NCI-H2029 treated with DMSO at 0.1 percent for 48 hours (cell line): ENCODE measurements at regions not wholly inside any gene's neighbourhood (a gene's known extent, or its start where the extent isn't known, plus 50 kb on each side); places are given as distances from the start of the nearest gene placed in this dataset.

ENCODE experiments used
- DNase-seq: peaks from one replicate; lab custom pipeline; 2025; lab: John Stamatoyannopoulos, UW

DNA sequence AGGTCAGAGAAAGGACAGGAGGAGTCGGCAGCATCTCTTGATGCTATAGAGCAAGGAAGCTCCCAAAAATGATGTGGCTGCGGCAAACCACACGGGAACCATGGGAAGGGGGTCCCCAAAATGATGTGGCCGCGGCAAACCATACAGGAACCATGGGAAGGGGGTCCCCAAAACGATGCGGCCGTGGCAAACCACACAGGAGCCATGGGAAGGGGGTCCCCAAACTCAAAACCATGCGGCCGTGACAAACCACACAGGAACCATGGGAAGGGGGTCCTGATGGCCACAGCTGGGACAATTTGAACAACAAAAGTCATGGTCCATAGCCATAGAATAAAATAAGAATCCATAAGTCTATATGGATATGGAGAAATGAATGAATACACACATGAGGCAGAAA, 58.4 kb upstream of the GLI2 start:
- DNase-seq = no peak

DNA sequence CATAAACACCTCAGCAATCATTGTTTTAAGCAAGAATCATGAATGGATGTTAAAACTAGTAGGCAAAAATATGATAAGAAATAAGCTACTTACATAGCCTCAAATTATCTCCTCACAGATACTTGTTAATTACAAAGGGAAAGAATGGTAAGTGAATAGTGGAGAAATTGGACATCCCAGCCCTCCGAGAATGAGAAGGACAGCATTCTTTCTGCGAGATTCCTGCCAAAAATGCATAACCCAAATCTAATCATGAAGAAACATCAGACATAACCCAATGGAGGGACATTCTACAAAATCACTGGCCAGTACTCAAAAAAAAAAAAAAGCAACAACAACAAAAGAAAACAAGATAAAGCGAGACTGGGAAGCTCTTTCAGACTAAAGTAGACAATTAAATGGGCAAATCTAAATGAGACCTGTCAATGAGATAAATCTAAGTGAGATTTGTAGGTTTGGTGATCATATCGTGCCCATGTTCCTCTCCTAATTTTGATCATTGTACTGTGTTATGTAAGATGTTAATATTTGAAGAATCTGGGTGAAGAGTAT, 57.9 kb upstream of the GLI2 start:
- DNase-seq = no peak

DNA sequence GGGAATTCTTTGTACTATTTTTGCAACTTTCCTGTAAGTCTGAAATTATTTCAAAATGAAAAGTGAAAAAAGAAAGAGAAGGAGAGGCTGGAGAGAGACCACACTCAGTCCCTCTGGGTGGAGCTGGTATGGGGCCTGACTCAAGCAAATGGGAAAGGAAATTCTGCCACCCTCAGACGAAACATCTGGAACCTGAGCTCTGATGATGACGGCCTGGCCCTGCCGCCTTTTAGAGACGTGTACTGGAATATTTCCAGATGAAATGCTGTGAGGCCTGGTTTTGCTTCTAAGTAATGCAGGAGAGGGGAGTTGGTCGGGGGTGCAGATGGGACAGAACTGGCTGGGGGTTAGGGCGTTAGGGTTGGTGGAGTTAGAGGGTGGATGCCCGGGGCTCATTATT, 57.4 kb upstream of the GLI2 start:
- no peak for DNase-seq

DNA sequence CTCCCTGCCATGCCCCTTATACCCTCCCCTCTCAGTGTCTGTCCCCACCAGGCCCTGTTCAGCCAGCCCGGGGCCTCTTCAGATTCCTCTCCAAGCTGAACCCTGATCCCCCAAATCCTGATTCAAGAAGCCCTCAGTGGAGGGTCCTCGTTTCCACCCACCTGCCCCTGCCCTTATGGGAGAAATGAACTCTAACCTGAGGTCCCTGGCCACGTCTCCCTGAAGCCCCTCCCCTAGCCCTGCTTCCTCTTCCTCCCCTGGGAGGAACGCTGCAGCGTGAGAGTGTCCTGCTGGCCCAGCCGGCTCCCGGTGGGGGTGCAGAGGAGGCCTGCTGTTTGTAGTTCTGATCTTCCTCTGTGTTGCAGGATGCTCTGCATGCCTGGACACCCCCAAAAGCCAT, 56.7 kb upstream of the GLI2 start:
- no peak for DNase-seq

DNA sequence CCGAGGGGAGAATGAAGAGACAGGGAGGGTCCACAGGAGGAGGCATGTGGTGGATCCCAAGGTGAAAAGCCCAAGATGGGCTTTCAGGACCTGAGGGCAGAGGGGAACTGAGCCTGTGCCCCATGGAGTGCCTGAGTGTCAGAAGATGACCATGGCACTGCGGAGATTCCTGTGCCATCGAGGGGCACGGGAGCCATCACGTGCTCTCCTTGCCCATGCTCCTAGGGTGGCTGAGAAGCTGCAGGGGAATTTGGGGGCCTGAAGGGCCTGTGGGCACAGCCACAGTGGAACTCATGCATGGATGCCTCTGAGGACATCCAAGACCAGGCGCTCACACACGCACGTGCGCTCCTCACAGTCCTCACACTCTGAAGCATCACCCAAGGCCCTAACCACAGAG, 56.1 kb upstream of the GLI2 start:
- no peak for DNase-seq

DNA sequence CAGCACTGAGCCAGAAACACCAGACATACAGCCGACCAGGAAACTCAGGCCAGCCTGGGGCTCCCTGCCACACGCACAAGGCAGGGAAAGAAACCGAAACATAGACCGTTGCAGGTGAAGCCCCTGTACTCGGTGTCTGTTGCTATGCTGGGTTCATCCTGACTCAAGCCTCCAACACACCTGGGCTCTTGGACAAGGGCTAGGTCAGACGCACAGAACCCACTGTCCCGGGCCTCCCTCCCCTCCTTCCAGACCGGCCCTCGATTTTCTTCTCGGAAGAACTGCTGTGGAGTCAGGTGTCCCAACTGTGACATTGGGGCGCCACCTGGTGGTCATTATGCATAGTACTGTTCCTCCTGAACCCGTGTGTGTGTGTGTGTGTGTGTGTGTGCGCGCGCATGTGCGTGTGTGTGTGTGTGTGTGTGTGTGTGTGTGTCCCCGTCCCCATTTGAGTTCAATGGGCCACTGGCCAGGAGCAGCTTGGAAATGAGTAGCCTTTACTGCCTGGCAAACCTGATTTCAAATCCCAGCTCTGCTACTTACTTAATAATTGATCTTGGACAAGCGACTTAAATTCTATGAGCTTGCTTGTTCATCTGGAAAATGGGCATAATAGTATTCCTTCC, 55.4 kb upstream of the GLI2 start:
- peak; percentile 47 for DNase-seq

DNA sequence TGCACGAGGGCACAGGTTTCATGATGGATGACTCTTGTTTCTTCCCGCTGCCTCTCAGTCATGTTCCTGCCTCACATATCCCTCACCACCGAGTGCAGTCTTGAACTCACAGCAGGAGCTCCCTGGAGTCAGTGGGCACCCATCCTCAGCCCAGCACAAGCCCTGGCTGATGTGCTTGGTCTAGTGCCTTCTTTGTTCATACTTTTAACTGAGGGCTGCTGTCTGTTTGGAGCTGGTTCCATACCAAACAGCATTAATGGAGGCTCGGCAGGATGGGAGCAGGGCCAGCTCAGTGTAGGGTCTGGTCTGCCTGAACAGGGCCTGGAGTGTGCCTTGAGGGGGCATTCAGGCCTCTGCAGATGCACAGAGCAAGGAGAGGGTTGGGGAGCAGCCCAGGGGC, 54.5 kb upstream of the GLI2 start:
- no peak for DNase-seq

DNA sequence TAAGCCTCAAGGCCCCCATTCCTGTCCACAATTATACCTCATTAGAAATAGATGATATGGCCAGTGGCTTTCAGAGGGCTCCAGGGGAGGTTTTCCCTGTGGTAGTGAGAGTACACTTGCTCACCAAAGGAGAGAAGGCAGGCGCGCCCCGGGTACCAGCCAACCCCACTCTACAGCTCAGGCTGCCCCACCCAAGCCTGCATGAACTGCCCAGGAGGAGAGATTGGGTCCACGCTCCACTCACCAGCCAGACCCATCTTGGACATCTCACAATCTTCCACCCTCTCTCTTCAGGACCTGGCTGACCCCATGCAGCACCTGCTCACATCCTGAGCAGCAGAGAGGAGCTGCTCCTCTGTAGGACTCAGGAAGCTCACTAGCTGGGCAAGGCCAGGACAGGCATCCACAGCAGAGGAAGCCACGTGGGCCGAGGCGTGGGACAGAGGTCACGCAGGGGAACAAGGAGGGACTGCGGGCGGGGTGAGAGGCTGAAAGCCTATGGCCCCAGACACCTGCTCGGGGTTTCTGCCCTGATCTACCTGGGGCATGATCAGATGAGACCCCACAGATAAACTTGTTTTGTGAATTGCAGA, 53.9 kb upstream of the GLI2 start:
- DNase-seq = no peak

DNA sequence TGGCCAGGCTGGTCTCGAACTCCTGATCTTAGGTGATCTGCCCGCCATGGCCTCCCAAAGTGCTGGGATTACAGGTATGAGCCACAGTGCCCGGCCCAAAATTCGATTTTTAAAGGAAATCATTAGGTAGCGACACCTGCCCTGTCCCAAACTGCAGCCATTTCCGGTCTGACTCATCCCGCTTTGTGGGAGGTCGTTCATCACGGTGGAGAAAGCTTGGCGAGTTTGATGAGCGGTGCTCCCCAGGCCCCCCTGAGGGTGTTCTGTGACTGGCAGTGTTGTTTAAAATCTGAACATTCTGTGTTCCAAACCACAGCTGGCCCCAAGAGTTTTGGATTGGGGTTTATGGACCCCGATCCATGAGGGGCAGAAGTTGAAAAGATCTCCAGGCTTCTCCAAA, 53.0 kb upstream of the GLI2 start:
- DNase-seq = no peak

DNA sequence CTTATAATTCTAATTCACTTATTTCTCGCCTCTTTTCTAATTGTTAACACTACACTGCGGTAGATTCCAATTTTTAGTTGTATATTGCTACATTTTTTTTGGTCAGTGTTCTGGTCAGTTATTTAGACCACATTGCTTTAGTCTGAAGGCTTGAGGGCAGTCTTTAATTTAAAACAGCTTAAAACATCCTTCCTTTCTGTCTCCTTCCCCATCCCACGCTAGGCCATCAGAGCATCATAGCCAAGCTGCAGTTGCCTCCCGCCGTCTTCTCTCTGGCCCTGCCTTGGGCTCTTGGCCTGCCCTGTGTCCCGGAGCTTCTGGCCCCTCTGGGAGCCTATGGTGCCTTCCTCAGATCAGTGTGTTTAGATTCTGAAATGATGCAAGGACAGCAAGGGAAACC, 52.6 kb upstream of the GLI2 start:
- no peak for DNase-seq

DNA sequence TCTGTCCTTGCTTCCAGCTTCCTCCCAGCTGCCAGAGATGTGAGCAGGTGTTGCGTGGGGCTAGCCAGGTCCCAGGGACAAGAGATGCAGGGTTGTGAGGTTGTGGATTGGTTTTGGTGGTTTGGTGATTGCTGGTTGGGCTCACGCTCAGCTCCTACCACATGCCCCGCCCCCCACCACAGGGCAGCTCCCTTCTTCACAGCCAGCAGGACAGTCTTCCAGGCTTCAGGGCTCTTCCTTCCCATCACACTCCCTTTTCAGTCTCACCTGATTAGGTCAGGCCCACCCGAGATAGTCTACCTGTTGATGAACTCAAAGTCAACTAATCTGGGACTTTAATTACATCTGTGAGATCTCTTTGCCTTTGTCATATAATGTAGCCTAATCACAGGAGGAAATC, 52.0 kb upstream of the GLI2 start:
- DNase-seq = no peak

DNA sequence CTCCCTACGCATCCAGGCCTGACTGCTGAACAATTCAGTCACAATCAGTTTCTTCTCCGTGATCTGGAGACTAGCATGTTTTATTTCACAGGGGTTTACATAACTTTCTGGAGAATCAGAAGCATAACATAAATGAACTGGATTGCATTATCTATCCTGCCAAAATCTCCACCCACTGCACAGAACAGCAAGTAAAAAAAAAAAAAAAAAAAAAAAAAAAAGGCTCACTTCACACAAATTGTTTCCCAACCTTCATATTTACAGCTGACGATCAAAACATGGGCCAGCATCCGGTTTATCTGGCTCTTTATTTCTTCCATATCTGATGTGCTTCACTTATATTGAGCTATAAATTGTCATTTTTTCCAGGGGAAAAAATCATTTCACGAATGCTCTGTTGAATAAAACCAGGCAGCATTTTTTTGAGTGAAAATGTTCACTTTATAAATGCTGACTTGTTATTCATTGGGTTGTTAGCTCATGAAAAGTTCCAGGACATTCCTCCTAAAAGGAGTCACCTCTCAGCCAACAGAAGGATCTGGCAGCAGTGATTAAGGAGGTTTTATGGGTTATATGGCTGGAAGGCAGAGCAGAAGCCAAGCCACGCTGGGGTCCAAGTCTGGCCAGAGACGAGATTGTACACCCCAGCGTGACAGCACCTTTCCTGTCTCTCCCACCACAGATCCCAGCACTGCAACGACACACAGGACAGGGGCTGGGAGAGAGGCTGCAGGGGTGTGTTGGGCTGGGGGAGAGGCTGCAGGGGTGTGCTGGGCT, 51.2 kb upstream of the GLI2 start:
- no peak for DNase-seq

DNA sequence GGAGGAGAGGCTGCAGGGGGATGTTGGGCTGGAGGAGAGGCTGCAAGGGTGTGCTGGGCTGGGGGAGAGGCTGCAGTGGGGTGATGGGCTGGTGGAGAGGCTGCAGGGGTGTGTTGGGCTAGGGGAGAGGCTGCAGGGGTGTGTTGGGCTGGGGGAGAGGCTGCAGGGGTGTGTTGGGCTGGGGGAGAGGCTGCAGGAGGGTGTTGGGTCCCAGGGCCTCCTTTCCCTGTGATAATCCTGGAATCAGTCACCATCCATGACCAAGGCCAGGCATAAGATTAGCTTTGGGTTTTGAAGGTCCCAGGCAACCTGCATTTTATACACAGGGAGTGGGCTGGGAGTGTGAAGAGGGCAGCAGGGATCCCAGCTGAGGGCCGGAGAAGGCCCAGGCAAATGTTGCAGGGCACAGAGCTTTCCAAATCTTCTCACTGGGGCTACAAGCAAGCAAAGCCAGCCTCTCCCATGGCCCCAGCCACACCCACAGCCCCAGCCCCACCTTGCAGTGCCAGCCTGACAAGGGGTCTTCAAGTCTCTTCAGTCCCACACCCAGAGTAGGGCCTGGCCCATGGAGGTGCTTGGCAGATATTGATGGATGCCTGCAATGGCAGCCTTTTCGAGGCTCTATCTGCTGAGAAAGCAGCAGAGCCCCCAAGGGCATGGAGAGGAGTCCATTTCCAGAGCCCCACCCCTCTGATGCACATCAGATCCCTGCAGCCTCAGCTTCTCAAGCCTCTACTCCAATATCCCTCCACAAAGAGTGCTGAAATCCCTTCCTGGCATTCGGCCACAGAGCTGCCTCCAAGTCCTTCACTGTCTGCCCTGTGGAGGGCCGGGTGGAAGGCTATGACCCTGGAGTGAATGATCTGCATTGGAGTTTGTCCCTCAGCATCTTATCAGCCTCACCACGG, 50.3 kb upstream of the GLI2 start:
- DNase-seq = no peak
